ENCODE measurements at regions not wholly inside any gene's neighbourhood (a gene's known extent, or its start where the extent isn't known, plus 50 kb on each side); places are given as distances from the start of the nearest gene placed in this dataset.

- POLR2A ChIA-PET = no interaction called here
- H3K27me3 Mint-ChIP-seq = peaks cover 0 to 4% of the 10 kb centered on the region in 2 donors
- peaks cover 0 to 5% (median 0%) of the 10 kb centered on the region in 5 donors for H3K9me3 Mint-ChIP-seq
- no peaks in the 10 kb centered on the region for H3K36me3 Mint-ChIP-seq
- H3K27ac ChIP-seq (ENCODE audit: low read depth, low read length) = no peak overlapping the region
- no peak overlapping the region for H3K4me3 Mint-ChIP-seq
- no peaks in the 10 kb centered on the region for H3K27me3 ChIP-seq (ENCODE audit: insufficient read depth, low read length, poor library complexity, severe bottlenecking)
- no peaks in the 10 kb centered on the region for H3K4me1 Mint-ChIP-seq
- no peak overlapping the region for H3K27ac Mint-ChIP-seq
- no peaks in the 10 kb centered on the region for H3K36me3 ChIP-seq (ENCODE audit: insufficient read depth, low read length)
- DNase-seq = no peak
- no peaks in the 10 kb centered on the region for H3K9me3 ChIP-seq (ENCODE audit: low read length)
- CTCF ChIA-PET = no interaction called here
- no peak overlapping the region for H3K4me3 ChIP-seq (ENCODE audit: low read length)
- H3K4me1 ChIP-seq (ENCODE audit: insufficient read depth, low read length) = no peaks in the 10 kb centered on the region
Observed at GRCh38 chr16:48879223-48880122, 269.5 kb upstream of the N4BP1 start.

GRCh38 chr16:48877946-48878345 lies 268.0 kb upstream of the N4BP1 start:
- Mint-ChIP-seq H3K27me3 (peaks cover 0 to 4% of the 10 kb centered on the region in 2 donors), H3K4me3 (no peak overlapping the region), H3K36me3 (no peaks in the 10 kb centered on the region), H3K27ac (no peak overlapping the region), H3K9me3 (peaks cover 0 to 5% (median 2%) of the 10 kb centered on the region in 5 donors), H3K4me1 (no peaks in the 10 kb centered on the region)
- POLR2A ChIA-PET = no interaction called here
- Histone ChIP-seq H3K36me3 (ENCODE audit: insufficient read depth, low read length) (no peaks in the 10 kb centered on the region), H3K9me3 (ENCODE audit: low read length) (no peaks in the 10 kb centered on the region), H3K4me1 (ENCODE audit: insufficient read depth, low read length) (no peaks in the 10 kb centered on the region), H3K27me3 (ENCODE audit: insufficient read depth, low read length, poor library complexity, severe bottlenecking) (no peaks in the 10 kb centered on the region), H3K27ac (ENCODE audit: low read depth, low read length) (no peak overlapping the region), H3K4me3 (ENCODE audit: low read length) (no peak overlapping the region)
- CTCF ChIA-PET = no interaction called here
- DNase-seq = no peak

- no peak for DNase-seq
- Mint-ChIP-seq H3K27me3 (no peaks in the 10 kb centered on the region), H3K9me3 (peaks cover 0 to 10% (median 9%) of the 10 kb centered on the region in 5 donors), H3K4me1 (no peaks in the 10 kb centered on the region), H3K36me3 (no peaks in the 10 kb centered on the region), H3K27ac (no peak overlapping the region), H3K4me3 (no peak overlapping the region)
- POLR2A ChIA-PET = no interaction called here
- CTCF ChIA-PET = no interaction called here
- H3K9me3 ChIP-seq (ENCODE audit: low read length) = no peaks in the 10 kb centered on the region
- H3K4me1 ChIP-seq (ENCODE audit: insufficient read depth, low read length) = no peaks in the 10 kb centered on the region
- no peaks in the 10 kb centered on the region for H3K27me3 ChIP-seq (ENCODE audit: insufficient read depth, low read length, poor library complexity, severe bottlenecking)
- H3K36me3 ChIP-seq (ENCODE audit: insufficient read depth, low read length) = no peaks in the 10 kb centered on the region
- H3K4me3 ChIP-seq (ENCODE audit: low read length) = no peak overlapping the region
- no peak overlapping the region for H3K27ac ChIP-seq (ENCODE audit: low read depth, low read length)
Observed at GRCh38 chr16:48870141-48870540, 260.2 kb upstream of the N4BP1 start.

GRCh38 chr16:48865520-48865919 lies 255.5 kb upstream of the N4BP1 start:
- peaks cover 8 to 16% (median 13%) of the 10 kb centered on the region in 5 donors for H3K9me3 Mint-ChIP-seq
- POLR2A ChIA-PET = no interaction called here
- H3K4me3 Mint-ChIP-seq = no peak overlapping the region

GRCh38 chr16:48864055-48864454 lies 254.1 kb upstream of the N4BP1 start:
- H3K27ac Mint-ChIP-seq = no peak overlapping the region

More at GRCh38 chr16:48865520-48865919, 255.5 kb upstream of the N4BP1 start:
- H3K27me3 ChIP-seq (ENCODE audit: insufficient read depth, low read length, poor library complexity, severe bottlenecking) = no peaks in the 10 kb centered on the region
- no peaks in the 10 kb centered on the region for H3K36me3 ChIP-seq (ENCODE audit: insufficient read depth, low read length)
- H3K27ac ChIP-seq (ENCODE audit: low read depth, low read length) = no peak overlapping the region
- CTCF ChIA-PET = no interaction called here
- Mint-ChIP-seq H3K27me3 (no peaks in the 10 kb centered on the region), H3K27ac (no peak overlapping the region), H3K4me1 (no peaks in the 10 kb centered on the region), H3K36me3 (no peaks in the 10 kb centered on the region)
- H3K4me1 ChIP-seq (ENCODE audit: insufficient read depth, low read length) = no peaks in the 10 kb centered on the region
- H3K4me3 ChIP-seq (ENCODE audit: low read length) = no peak overlapping the region
- no peaks in the 10 kb centered on the region for H3K9me3 ChIP-seq (ENCODE audit: low read length)
- DNase-seq = no peak

GRCh38 chr16:48862087-48862532 lies 252.1 kb upstream of the N4BP1 start:
- DNase-seq = no peak
- ChIA-PET CTCF (no interaction called here), POLR2A (no interaction called here)
- no peaks in the 10 kb centered on the region for H3K36me3 ChIP-seq (ENCODE audit: insufficient read depth, low read length)
- Mint-ChIP-seq H3K36me3 (no peaks in the 10 kb centered on the region), H3K27ac (no peak overlapping the region), H3K4me3 (no peak overlapping the region), H3K9me3 (peaks cover 8 to 15% (median 9%) of the 10 kb centered on the region in 5 donors), H3K27me3 (peaks cover 0 to 4% of the 10 kb centered on the region in 2 donors), H3K4me1 (no peaks in the 10 kb centered on the region)
- no peak overlapping the region for H3K27ac ChIP-seq (ENCODE audit: low read depth, low read length)
- H3K27me3 ChIP-seq (ENCODE audit: insufficient read depth, low read length, poor library complexity, severe bottlenecking) = no peaks in the 10 kb centered on the region
- H3K4me1 ChIP-seq (ENCODE audit: insufficient read depth, low read length) = no peaks in the 10 kb centered on the region
- no peaks in the 10 kb centered on the region for H3K9me3 ChIP-seq (ENCODE audit: low read length)
- H3K4me3 ChIP-seq (ENCODE audit: low read length) = no peak overlapping the region

More at GRCh38 chr16:48864055-48864454, 254.1 kb upstream of the N4BP1 start:
- Histone ChIP-seq H3K4me3 (ENCODE audit: low read length) (no peak overlapping the region), H3K36me3 (ENCODE audit: insufficient read depth, low read length) (no peaks in the 10 kb centered on the region), H3K4me1 (ENCODE audit: insufficient read depth, low read length) (no peaks in the 10 kb centered on the region), H3K9me3 (ENCODE audit: low read length) (no peaks in the 10 kb centered on the region), H3K27me3 (ENCODE audit: insufficient read depth, low read length, poor library complexity, severe bottlenecking) (no peaks in the 10 kb centered on the region), H3K27ac (ENCODE audit: low read depth, low read length) (no peak overlapping the region)
- Mint-ChIP-seq H3K9me3 (peaks cover 8 to 15% (median 13%) of the 10 kb centered on the region in 5 donors), H3K4me1 (no peaks in the 10 kb centered on the region), H3K27me3 (no peaks in the 10 kb centered on the region), H3K4me3 (no peak overlapping the region), H3K36me3 (no peaks in the 10 kb centered on the region)
- POLR2A ChIA-PET = no interaction called here
- CTCF ChIA-PET = no interaction called here
- DNase-seq = no peak

GRCh38 chr16:48860341-48860740 lies 250.4 kb upstream of the N4BP1 start:
- Histone ChIP-seq H3K27me3 (ENCODE audit: insufficient read depth, low read length, poor library complexity, severe bottlenecking) (no peaks in the 10 kb centered on the region), H3K9me3 (ENCODE audit: low read length) (no peaks in the 10 kb centered on the region), H3K4me1 (ENCODE audit: insufficient read depth, low read length) (no peaks in the 10 kb centered on the region), H3K4me3 (ENCODE audit: low read length) (no peak overlapping the region), H3K36me3 (ENCODE audit: insufficient read depth, low read length) (no peaks in the 10 kb centered on the region), H3K27ac (ENCODE audit: low read depth, low read length) (no peak overlapping the region)
- ChIA-PET POLR2A (no interaction called here), CTCF (no interaction called here)
- peaks cover 2 to 12% (median 8%) of the 10 kb centered on the region in 5 donors for H3K9me3 Mint-ChIP-seq
- peaks cover 0 to 6% of the 10 kb centered on the region in 2 donors for H3K27me3 Mint-ChIP-seq
- H3K27ac Mint-ChIP-seq = no peak overlapping the region
- no peaks in the 10 kb centered on the region for H3K4me1 Mint-ChIP-seq
- DNase-seq = no peak
- no peak overlapping the region for H3K4me3 Mint-ChIP-seq
- H3K36me3 Mint-ChIP-seq = no peaks in the 10 kb centered on the region

GRCh38 chr16:48852951-48853350 lies 243.0 kb upstream of the N4BP1 start:
- peaks cover 0 to 6% of the 10 kb centered on the region in 2 donors for H3K27me3 Mint-ChIP-seq
- Histone ChIP-seq H3K4me3 (ENCODE audit: low read length) (no peak overlapping the region), H3K9me3 (ENCODE audit: low read length) (no peaks in the 10 kb centered on the region), H3K27me3 (ENCODE audit: insufficient read depth, low read length, poor library complexity, severe bottlenecking) (no peaks in the 10 kb centered on the region), H3K4me1 (ENCODE audit: insufficient read depth, low read length) (no peaks in the 10 kb centered on the region), H3K36me3 (ENCODE audit: insufficient read depth, low read length) (no peaks in the 10 kb centered on the region), H3K27ac (ENCODE audit: low read depth, low read length) (no peak overlapping the region)
- H3K36me3 Mint-ChIP-seq = no peaks in the 10 kb centered on the region
- POLR2A ChIA-PET = no interaction called here
- CTCF ChIA-PET = no interaction called here
- no peak for DNase-seq
- H3K27ac Mint-ChIP-seq = no peak overlapping the region
- H3K4me1 Mint-ChIP-seq = no peaks in the 10 kb centered on the region
- H3K9me3 Mint-ChIP-seq = peaks cover 0 to 3% (median 0%) of the 10 kb centered on the region in 5 donors
- H3K4me3 Mint-ChIP-seq = no peak overlapping the region

Measured in CD8-positive, alpha-beta memory T cell (primary cell).